Uterus (tissue), 2 donors: ENCODE measurements at regions not wholly inside any gene's neighbourhood (a gene's known extent, or its start where the extent isn't known, plus 50 kb on each side); places are given as distances from the start of the nearest gene placed in this dataset.

ENCODE experiments used
- CTCF ChIP-seq, 4 experiments: fragments of 200-600 bp in 2 of 4; fragments of 450-650 bp in 2 of 4; sonication (generic) in 2 of 4; IDR thresholded peaks; one replicate each; pipeline ENCODE4 v1.5.1; 2016 to 2019; ENCODE audit warnings: antibody characterized with exemption in 4 of 4, mild to moderate bottlenecking in 2 of 4, moderate library complexity in 1 of 4
- POLR2A ChIP-seq, 2 donors: fragments of 450-650 bp; IDR thresholded peaks; one replicate each; pipeline ENCODE4 v1.6.1; 2016; ENCODE audit warnings: antibody characterized with exemption in 2 of 2, mild to moderate bottlenecking in 1 of 2, moderate library complexity in 1 of 2

DNA sequence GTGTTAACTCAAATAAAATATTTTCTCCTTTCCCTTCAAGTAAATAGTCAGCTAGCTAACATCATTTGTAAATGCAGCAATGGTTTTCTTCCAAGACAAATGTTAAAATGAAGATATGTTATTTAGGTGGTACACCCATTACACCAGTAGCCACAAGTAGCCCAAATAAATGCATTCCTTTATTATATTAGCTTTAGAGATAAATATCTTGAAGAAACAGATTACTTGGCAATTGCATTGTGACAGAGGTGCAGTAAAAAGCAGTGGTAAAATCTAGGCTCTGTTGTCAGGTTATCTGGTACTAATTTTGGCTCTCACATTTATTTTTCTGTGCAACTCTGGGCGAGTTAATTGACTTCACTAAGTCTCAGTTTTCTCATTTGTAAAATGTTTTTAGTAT, 193.0 kb downstream of the NAA11 start:
- TF ChIP-seq CTCF (IDR thresholded peaks at IDR 0.05) (no peak), POLR2A (IDR thresholded peaks at IDR 0.05) (no peak)
